Effector memory CD8-positive, alpha-beta T cell (primary cell): ENCODE measurements at regions not wholly inside any gene's neighbourhood (a gene's known extent, or its start where the extent isn't known, plus 50 kb on each side); places are given as distances from the start of the nearest gene placed in this dataset.

ENCODE experiments used
- ATAC-seq: fragments of 150-1000 bp; cut with Tn5 transposase; replicated peaks from 2 replicates; pipeline ENCODE4 v1.10.0; 2021; ENCODE audit warnings: mild to moderate bottlenecking, moderate library complexity
- DNase-seq, 3 experiments: peaks; one replicate each; pipeline ENCODE4 v3.0.0; 2021
- H3K27ac Mint-ChIP-seq, 2 donors: one replicate each; pipeline ENCODE4 v1.8.0; 2022; ENCODE audit warnings: mild to moderate bottlenecking in 2 of 2, mixed read lengths in 2 of 2, moderate library complexity in 2 of 2
- H3K27me3 Mint-ChIP-seq, 2 donors: one replicate each; pipeline ENCODE4 v1.8.0; 2022; ENCODE audit warnings: mixed read lengths in 2 of 2
- H3K36me3 Mint-ChIP-seq: one replicate; pipeline ENCODE4 v1.8.0; 2022; ENCODE audit warnings: mild to moderate bottlenecking, moderate library complexity, mixed read lengths; ENCODE audit not compliant: insufficient read depth
- H3K4me1 Mint-ChIP-seq, 2 donors: one replicate each; pipeline ENCODE4 v1.8.0; 2022; ENCODE audit warnings: low read depth in 2 of 2, mixed read lengths in 2 of 2
- H3K4me3 Mint-ChIP-seq, 2 donors: one replicate each; pipeline ENCODE4 v1.8.0; 2022; ENCODE audit warnings: mild to moderate bottlenecking in 2 of 2, mixed read lengths in 2 of 2, moderate library complexity in 2 of 2
- H3K9me3 Mint-ChIP-seq, 2 donors: one replicate each; pipeline ENCODE4 v1.8.0; 2022; ENCODE audit warnings: mixed read lengths in 2 of 2

GRCh38 chr6:163960128-163960527 lies 545.6 kb downstream of the QKI start:
- Mint-ChIP-seq H3K4me1 (peaks cover 0 to 3% of the 10 kb centered on the region in 2 donors), H3K27ac (no peak overlapping the region), H3K27me3 (peaks cover 18 to 27% of the 10 kb centered on the region in 2 donors), H3K4me3 (no peak overlapping the region), H3K36me3 (no peaks in the 10 kb centered on the region), H3K9me3 (no peaks in the 10 kb centered on the region)
- DNase-seq: no peak
- no peak for ATAC-seq

GRCh38 chr6:163958646-163959045 lies 544.1 kb downstream of the QKI start:
- Mint-ChIP-seq H3K4me3 (no peak overlapping the region), H3K4me1 (peaks cover 0 to 3% of the 10 kb centered on the region in 2 donors), H3K27me3 (peaks cover 27 to 36% of the 10 kb centered on the region in 2 donors), H3K36me3 (no peaks in the 10 kb centered on the region), H3K27ac (no peak overlapping the region), H3K9me3 (no peaks in the 10 kb centered on the region)
- DNase-seq: no peak
- no peak for ATAC-seq

- Mint-ChIP-seq H3K27ac (no peak overlapping the region), H3K36me3 (no peaks in the 10 kb centered on the region), H3K9me3 (no peaks in the 10 kb centered on the region), H3K4me1 (peaks cover 0 to 3% of the 10 kb centered on the region in 2 donors), H3K4me3 (no peak overlapping the region), H3K27me3 (peaks cover 45 to 49% of the 10 kb centered on the region in 2 donors)
- peak; percentile 30 to 43 (median 42) for DNase-seq
- peak; percentile 72 for ATAC-seq
These were observed 542.3 kb downstream of the QKI start for GRCh38 chr6:163956571-163957407.

DNA sequence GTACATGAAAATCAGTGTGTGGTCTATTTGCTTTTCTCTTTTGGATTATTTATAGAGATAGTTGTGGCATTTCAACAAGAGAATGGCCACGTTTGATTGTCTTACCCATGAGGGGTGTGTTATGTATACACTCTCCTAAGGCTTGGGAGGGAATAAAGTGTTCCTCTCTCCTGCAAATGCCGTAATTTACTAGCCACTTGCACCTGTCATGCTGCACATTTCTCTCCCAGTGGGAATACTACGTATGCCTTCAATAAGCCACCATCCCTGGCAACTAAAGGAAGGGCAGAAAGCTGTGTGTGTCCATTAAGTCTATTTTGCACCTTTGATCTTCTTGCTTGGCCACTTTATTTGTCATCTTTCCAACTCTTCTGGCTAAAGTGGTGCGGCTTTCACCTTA lies 541.2 kb downstream of the QKI start:
- DNase-seq (no peak), ATAC-seq (no peak)
- H3K9me3 Mint-ChIP-seq: no peaks in the 10 kb centered on the region
- H3K27ac Mint-ChIP-seq: no peak overlapping the region
- H3K4me3 Mint-ChIP-seq: no peak overlapping the region
- H3K36me3 Mint-ChIP-seq: no peaks in the 10 kb centered on the region
- peaks cover 51 to 59% of the 10 kb centered on the region in 2 donors for H3K27me3 Mint-ChIP-seq
- H3K4me1 Mint-ChIP-seq: peaks cover 0 to 3% of the 10 kb centered on the region in 2 donors

DNA sequence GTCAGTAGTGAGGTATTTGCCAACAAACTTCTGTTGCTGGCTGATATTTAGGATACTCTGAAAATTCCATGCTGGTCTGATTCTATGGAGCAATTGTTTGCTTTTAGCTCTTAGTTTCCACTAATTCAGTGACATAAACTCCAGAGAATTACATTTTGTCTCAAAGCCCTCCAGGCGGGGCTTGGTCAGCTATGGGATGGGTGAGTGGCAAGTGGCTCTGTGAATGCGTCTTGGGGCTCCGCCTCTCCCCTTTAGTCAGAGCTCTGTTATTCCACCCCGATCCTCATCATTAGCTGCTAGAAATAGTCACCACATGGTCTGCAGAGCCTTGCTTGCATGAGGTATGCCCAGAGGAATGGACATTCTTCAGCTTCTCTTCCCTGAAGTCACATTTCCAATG lies 540.6 kb downstream of the QKI start:
- no peak for DNase-seq
- H3K36me3 Mint-ChIP-seq: no peaks in the 10 kb centered on the region
- H3K27me3 Mint-ChIP-seq: peaks cover 51 to 60% of the 10 kb centered on the region in 2 donors
- H3K9me3 Mint-ChIP-seq: no peaks in the 10 kb centered on the region
- H3K4me1 Mint-ChIP-seq: peaks cover 0 to 3% of the 10 kb centered on the region in 2 donors
- H3K27ac Mint-ChIP-seq: no peak overlapping the region
- no peak overlapping the region for H3K4me3 Mint-ChIP-seq
- ATAC-seq: no peak

DNA sequence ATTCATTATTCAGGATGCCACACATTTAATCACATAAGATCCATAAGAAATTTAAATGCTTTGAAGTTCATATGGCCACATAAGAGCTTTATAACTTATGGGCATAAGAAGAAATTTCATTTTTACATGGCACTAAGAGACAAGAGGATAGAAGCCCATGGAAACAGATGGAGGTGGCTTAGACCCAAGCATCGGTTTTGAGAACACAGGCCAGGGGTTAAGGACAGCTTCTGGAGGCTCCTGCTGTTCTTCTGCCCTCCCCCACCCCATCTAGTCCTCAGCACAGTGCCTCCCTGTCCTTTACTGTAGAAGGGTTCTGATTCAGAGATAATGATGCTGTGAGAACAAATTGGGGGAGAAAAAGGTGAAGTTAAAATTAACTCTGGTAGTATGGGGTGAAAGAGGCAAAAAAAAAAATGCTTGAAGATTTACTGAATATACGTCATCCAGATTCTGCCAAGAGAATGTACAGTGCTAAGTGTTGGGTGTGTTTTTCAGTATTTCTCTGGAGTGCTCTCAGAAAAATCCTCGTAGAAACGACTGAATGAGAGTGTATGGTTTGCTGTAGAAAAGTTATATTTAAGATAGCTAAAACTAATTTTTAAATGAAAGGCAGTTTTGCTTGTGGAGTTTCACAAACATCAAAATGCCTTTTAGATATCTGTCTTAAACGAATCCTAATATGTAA lies 539.7 kb downstream of the QKI start:
- DNase-seq (no peak), ATAC-seq (no peak)
- no peak overlapping the region for H3K4me3 Mint-ChIP-seq
- peaks cover 0 to 3% of the 10 kb centered on the region in 2 donors for H3K4me1 Mint-ChIP-seq
- H3K36me3 Mint-ChIP-seq: no peaks in the 10 kb centered on the region
- no peaks in the 10 kb centered on the region for H3K9me3 Mint-ChIP-seq
- no peak overlapping the region for H3K27ac Mint-ChIP-seq
- peaks cover 51 to 52% of the 10 kb centered on the region in 2 donors for H3K27me3 Mint-ChIP-seq

DNA sequence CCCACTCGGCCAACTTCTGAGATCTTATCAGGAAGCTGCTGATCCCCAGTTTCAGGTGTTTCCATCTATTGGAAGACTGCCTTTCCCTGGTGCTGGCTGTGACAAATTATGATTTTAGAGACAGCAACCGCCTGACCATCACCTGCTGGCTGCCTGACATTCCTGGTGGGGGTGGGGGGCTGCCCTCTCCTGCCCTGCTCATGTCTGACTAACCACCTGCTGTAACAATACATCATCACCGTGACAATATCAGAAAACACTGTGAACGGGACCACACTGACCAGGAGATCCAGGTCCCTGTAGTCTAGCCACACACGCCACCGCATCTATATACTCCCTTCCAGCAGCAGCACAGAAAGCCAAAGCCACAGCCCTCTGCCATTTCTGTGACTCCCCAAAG lies 537.5 kb downstream of the QKI start:
- Mint-ChIP-seq H3K27me3 (peaks cover 57% of the 10 kb centered on the region in 2 donors), H3K9me3 (no peaks in the 10 kb centered on the region), H3K27ac (no peak overlapping the region), H3K36me3 (no peaks in the 10 kb centered on the region), H3K4me3 (no peak overlapping the region), H3K4me1 (peaks cover 0 to 3% of the 10 kb centered on the region in 2 donors)
- DNase-seq: no peak
- no peak for ATAC-seq

DNA sequence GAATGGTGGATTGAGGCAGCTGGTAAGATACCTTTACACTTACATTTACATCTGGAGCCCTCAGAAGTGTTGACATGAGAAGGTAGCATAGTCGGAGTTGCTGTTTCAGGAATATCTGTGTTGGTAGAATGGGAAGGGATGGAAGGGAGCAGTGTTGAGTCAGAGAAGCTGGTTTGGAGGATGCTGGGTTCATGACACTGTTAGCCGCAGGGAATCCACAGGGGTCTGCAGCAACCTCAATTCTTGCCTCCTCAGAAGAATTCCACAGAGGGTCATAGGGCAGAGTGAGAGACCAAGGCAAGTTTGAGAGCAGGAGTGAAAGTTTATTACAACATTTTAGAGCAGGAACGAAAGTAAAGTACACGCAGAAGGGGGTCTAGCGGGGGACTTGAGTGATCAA lies 536.8 kb downstream of the QKI start:
- ATAC-seq: no peak
- Mint-ChIP-seq H3K27ac (no peak overlapping the region), H3K4me3 (no peak overlapping the region), H3K9me3 (no peaks in the 10 kb centered on the region), H3K36me3 (no peaks in the 10 kb centered on the region), H3K27me3 (peaks cover 53 to 62% of the 10 kb centered on the region in 2 donors), H3K4me1 (peaks cover 0 to 3% of the 10 kb centered on the region in 2 donors)
- DNase-seq: no peak

DNA sequence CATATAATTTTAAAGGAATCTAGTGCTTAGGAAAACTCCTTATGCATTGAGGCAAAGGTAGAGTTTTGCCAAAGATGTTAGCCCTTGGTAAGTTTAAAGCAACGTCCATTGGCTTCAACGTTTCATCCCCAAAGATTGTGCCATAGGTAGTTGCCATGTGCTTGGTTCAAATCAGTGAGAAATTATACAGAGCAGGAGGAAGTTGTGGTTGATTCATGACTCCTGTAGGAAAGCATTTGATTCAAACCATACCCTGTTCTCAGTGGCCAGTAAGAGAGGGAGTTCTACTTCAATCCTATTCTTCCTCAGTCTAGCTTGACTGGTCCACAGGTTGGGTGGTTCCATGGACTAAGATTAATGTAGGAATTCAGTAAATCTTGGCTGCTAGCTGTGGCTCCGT lies 535.6 kb downstream of the QKI start:
- H3K27me3 Mint-ChIP-seq: peaks cover 41 to 52% of the 10 kb centered on the region in 2 donors
- DNase-seq (no peak), ATAC-seq (no peak)
- H3K4me3 Mint-ChIP-seq: no peak overlapping the region
- no peak overlapping the region for H3K27ac Mint-ChIP-seq
- H3K36me3 Mint-ChIP-seq: no peaks in the 10 kb centered on the region
- no peaks in the 10 kb centered on the region for H3K4me1 Mint-ChIP-seq
- no peaks in the 10 kb centered on the region for H3K9me3 Mint-ChIP-seq

- Mint-ChIP-seq H3K27ac (no peak overlapping the region), H3K27me3 (peaks cover 41 to 52% of the 10 kb centered on the region in 2 donors), H3K9me3 (no peaks in the 10 kb centered on the region), H3K36me3 (no peaks in the 10 kb centered on the region), H3K4me1 (no peaks in the 10 kb centered on the region), H3K4me3 (no peak overlapping the region)
- DNase-seq (no peak), ATAC-seq (no peak)
These were observed 534.9 kb downstream of the QKI start for GRCh38 chr6:163949431-163949830.

- Mint-ChIP-seq H3K4me3 (no peak overlapping the region), H3K36me3 (no peaks in the 10 kb centered on the region), H3K27me3 (peaks cover 37 to 53% of the 10 kb centered on the region in 2 donors), H3K27ac (no peak overlapping the region), H3K4me1 (peaks cover 0 to 3% of the 10 kb centered on the region in 2 donors), H3K9me3 (no peaks in the 10 kb centered on the region)
- ATAC-seq (no peak), DNase-seq (no peak)
These were observed 533.7 kb downstream of the QKI start for GRCh38 chr6:163948250-163948649.

GRCh38 chr6:163947276-163947675 lies 532.8 kb downstream of the QKI start:
- ATAC-seq (no peak), DNase-seq (no peak)
- Mint-ChIP-seq H3K36me3 (no peaks in the 10 kb centered on the region), H3K4me1 (peaks cover 0 to 4% of the 10 kb centered on the region in 2 donors), H3K4me3 (no peak overlapping the region), H3K27ac (no peak overlapping the region), H3K27me3 (peaks cover 30 to 48% of the 10 kb centered on the region in 2 donors), H3K9me3 (no peaks in the 10 kb centered on the region)

- DNase-seq (no peak), ATAC-seq (no peak)
- Mint-ChIP-seq H3K4me1 (peaks cover 0 to 4% of the 10 kb centered on the region in 2 donors), H3K27ac (no peak overlapping the region), H3K9me3 (no peaks in the 10 kb centered on the region), H3K27me3 (peaks cover 33 to 48% of the 10 kb centered on the region in 2 donors), H3K4me3 (no peak overlapping the region), H3K36me3 (no peaks in the 10 kb centered on the region)
These were observed 531.9 kb downstream of the QKI start for GRCh38 chr6:163946437-163946836.

DNA sequence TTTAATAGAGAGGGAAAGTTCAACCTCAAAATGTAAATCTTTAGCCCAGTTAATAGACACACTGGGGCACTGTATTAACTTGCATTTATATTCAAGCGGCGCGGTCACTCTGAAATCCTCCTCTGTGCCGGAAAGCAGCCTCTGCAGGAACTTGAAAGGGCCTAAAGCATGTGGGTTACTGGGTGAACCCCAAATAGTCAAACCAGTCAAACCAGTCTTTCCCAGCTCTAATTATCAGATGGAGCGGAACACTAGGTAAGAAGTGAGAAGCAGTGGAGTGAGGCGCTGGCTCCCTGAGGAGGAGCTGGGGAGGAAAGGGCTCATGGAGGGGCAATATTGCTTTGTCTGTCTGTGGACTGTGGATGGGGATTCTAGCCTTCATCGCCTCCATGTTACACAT lies 531.3 kb downstream of the QKI start:
- Mint-ChIP-seq H3K4me1 (peaks cover 0 to 4% of the 10 kb centered on the region in 2 donors), H3K36me3 (no peaks in the 10 kb centered on the region), H3K4me3 (no peak overlapping the region), H3K9me3 (no peaks in the 10 kb centered on the region), H3K27me3 (peaks cover 34 to 48% of the 10 kb centered on the region in 2 donors), H3K27ac (no peak overlapping the region)
- no peak for ATAC-seq
- DNase-seq: no peak
